ENCODE measurements at regions not wholly inside any gene's neighbourhood (a gene's known extent, or its start where the extent isn't known, plus 50 kb on each side); places are given as distances from the start of the nearest gene placed in this dataset.
"Not testable (repeated sequence)": the region's sequence is repeated elsewhere in the genome, so short reads cannot be mapped to it uniquely, and the experiment has no call there.

DNA sequence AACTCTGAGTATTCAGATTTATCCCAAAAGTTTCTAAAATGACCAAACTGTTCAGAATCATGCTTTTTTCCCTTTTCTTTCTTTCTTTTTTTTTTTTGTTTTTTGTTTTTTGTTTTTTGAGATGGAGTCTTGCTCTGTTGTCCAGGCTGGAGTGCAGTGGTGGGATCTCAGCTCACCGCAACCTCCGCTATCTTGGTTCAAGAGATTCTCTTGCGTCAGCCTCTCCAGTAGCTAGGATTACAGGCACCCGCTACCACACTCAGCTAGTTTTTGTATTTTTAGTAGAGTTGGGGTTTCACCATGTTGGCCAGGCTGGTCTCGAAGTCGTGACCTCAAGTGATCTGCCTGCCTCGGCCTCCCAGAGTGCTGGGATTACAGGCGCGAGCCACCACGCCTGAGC, 219.2 kb upstream of the ZNF184 start:
- not testable (repeated sequence) for TF ChIP-seq POLR2A (IDR thresholded peaks at IDR 0.05; ENCODE audit: low read length); CEBPB (IDR thresholded peaks at IDR 0.05)
- TF ChIP-seq, protein P1, sequence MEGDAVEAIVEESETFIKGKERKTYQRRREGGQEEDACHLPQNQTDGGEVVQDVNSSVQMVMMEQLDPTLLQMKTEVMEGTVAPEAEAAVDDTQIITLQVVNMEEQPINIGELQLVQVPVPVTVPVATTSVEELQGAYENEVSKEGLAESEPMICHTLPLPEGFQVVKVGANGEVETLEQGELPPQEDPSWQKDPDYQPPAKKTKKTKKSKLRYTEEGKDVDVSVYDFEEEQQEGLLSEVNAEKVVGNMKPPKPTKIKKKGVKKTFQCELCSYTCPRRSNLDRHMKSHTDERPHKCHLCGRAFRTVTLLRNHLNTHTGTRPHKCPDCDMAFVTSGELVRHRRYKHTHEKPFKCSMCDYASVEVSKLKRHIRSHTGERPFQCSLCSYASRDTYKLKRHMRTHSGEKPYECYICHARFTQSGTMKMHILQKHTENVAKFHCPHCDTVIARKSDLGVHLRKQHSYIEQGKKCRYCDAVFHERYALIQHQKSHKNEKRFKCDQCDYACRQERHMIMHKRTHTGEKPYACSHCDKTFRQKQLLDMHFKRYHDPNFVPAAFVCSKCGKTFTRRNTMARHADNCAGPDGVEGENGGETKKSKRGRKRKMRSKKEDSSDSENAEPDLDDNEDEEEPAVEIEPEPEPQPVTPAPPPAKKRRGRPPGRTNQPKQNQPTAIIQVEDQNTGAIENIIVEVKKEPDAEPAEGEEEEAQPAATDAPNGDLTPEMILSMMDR (IDR thresholded peaks at IDR 0.05) = not testable (repeated sequence)
